NCI-H1105 treated with DMSO at 0.1 percent for 48 hours (cell line): ENCODE measurements at regions not wholly inside any gene's neighbourhood (a gene's known extent, or its start where the extent isn't known, plus 50 kb on each side); places are given as distances from the start of the nearest gene placed in this dataset.
A peak's percentile ranks its signal among the peaks of the same experiment; 100 is the strongest.

Experiments
- DNase-seq: peaks from one replicate; lab custom pipeline; 2025; lab: John Stamatoyannopoulos, UW

DNA sequence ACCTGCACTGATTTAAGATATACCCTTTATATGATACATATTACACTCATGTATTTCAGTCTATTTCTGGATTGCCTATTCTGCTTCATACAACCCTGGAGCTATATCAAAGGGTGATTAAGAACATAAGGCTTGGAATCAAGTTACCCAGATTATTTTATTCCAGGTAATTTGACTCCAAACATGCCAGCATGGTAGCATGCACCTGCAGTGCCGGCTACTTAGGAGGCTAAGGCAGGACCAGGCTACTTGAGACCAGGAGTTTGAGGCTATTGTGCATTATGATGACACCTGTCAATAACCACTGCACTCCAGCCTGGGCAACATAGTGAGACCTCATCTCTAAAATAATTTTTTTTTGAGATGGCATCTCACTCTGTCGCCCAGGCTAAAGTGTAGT is 50.4 kb upstream of the NEO1 start:
- no peak for DNase-seq

DNA sequence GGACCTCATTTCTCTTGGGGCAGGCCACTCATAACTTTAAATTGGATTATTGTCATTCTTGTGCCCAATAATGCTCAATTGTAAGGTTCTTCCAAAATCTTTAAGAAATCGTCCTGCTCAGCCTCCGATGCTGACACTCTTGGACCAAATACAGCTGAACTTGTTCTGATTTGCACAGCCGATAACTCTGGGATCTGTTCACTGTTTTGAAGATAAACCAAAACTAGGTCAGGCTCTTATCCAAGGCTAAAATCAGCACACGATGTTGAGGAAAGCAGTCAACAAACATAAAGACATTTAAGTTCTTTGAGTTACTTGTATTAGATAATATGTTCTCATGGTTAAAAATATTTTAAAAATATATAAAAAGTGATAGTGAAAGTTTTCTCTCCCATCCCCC is 52.0 kb upstream of the NEO1 start:
- DNase-seq = no peak

DNA sequence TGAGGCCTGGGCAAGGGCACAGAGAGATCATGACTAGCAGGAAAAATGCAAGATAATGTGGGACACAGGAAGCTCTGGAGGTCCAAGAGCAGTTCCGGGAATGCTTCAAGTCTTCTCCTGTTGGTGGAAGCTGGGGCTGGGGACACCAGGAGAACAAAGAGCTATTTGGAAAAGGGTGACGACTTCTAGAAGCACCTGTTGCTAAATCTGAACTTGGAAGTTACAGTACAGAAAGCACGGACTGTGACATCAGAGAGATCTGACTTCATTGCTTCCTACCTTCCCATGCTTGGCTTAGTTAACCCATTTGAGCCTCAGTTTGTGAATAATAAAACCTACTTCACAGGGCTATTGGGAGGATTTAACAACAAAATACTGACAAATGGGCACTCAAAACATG is 52.7 kb upstream of the NEO1 start:
- no peak for DNase-seq

DNA sequence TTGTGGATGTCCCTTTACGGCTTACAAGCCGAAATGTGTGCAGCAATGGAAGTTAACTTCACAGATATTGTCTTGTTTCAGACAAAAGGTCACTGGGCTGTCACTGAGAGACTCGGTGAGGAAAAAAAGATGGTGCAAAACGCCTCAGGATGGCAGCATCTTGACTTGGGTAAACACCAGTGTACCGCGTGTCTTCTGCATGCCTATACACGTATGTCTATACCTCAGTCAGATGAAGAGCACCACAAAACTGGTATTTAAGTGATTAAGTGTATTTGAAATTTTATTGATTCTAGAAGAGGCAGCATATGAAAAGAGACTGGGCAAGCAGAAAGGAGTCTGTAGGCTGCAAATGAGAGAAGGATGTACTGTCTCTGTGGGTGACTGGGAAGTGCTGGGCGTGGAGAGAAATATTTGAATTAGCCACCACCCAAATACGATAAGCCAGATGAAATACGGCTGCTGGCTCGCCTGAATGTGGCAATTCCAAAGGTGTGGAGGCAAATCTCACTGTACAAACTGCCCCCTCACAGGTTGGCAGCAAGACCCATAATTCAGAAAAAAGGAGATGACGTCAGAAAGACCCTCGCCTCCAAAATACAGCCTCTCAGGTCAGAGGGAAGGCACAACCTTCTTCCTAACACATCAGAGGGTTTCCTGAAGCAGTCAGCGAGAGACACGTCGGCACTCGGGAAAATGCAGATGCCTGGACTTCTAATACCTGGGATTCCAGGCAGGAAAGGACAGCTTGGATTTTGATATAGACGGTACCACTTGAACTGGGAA is 53.4 kb upstream of the NEO1 start:
- no peak for DNase-seq

DNA sequence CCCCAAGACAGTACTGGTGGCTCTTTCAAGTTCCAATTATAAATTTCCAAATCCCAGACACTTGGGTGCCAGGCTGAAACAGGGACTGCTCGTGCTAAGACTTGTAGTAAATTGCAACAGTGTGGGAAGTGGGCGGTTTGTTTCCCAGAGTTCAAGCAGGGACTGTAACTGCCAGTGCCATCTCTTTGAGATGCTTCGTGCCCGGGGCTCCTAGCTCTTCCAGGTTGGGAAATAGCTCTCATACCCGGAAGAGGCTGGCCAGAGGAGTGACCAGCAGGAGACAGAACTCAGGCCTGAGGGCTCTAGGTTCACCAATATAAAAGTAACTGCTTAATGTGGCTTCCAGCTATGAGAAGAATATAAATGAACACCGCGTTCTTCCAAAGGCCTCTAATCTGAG is 54.0 kb upstream of the NEO1 start:
- DNase-seq = no peak

DNA sequence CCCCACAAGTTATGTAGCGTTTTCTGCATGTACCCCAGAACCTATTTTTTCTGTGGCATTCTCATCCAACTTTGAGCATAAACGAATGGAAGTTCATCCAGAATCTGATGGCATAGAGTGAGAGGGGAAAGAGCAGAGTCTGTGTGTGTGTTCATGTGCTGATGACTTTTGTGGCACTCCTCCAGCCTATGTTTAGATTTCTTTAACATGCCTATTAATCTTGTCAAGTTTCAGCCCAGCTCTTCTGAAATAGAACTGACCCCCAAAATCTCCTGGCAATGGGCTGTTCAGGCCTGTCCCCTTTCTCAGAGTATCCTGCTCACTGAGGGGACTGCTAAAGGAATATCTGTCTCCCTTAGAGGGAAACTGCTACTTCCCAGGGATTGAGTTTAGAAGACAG is 56.4 kb upstream of the NEO1 start:
- DNase-seq = no peak

DNA sequence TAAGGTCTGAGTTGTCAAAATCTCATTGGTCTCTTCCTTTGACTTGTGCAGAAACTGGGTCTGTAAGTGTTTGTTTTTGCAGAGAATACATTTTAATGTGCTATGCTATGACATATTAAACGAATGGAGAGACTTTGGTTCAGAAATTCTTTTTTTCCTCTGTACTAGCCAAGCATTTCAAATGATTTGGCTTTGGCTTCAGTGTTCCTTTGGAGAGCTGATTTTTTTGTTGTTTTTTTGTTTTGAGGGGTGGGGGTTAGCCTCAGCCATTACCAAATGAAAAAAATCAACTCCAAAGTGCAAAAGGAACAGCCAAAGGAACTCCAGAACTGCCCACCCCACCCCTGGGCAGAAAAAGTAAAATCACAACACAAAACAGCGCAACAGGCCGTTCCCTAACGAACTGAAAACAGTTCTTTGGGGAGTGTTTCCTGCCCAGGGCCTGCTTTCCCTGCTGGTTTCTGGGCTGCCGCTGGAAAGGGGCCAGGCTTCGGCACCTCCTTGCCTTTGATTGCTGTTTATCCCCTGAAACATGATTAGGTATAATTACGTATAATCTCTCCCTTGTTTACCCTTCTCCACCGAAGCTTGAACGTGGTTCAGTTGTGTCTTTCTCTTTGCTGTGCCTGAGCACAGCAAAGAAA is 57.6 kb upstream of the NEO1 start:
- peak; percentile 97 for DNase-seq

DNA sequence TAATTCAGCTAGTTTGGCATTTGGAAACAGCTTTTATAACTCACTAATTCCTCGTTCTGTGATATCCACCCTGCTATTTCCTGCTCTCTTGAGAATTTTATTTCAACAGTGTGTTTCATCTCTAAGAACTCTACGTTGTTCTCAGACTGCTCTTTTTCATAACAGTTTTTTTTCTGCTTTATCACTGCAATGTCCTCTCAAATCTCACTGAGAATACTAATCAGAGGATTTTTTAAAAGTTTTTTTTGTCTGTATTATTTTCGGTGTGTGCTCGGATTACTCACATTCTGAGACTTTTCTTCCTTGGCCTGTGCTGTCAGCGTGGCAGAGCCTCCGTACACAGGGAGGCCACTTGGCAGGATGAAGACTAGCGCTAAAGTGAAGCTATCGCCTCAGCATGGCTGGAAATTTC is 59.4 kb upstream of the NEO1 start:
- no peak for DNase-seq

DNA sequence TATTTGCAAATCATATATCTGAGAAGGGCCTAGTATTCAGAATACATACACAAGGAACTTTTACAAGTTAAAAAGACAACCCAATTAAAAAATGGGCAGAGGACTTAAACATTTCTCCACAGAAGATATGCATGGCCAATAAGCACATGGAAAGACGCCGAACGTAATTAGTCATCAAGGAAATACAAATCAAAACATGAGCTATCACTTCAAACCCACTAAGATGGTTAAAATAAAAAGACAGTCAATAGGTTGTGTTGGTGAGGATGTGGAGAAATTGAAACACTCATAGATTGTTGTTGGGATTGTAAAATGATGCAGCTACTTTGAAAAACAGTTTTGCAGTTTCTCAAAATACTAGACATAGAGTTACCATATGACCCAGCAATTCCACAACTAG is 61.2 kb upstream of the NEO1 start:
- DNase-seq = no peak

DNA sequence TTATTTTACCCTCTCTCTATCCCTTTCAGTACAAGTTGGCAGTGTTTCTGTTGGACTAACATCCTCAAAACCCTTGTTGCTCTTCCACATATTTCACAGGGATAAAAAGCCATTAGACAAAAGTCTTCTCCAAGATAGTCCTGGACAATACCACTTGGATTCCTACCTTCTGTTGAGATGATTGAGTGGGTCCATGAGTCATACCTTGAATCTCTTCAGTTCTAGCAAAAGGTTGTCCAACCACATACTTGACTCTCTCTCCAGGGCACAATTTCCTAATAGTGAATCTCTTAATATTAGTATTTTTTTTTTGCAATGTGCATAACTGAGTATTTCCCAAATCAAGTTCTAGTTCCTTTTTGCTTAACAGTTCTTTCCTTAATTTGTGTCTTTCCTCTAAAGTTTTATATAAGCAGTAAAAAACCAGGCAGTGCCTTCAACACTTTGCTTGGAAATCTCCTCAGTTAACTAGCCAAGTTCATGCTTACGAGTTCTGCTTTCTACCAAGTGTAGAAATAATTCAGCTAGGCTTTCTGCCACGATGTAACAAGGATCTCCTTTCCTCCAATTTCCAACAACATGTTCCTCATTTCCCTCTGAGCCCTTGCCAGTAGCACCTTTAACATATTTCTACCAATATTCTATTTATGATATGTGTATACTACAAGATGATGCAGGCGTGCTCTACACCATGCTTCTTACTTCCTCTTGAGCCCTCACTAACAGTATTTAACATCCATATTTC is 68.3 kb upstream of the NEO1 start:
- no peak for DNase-seq

DNA sequence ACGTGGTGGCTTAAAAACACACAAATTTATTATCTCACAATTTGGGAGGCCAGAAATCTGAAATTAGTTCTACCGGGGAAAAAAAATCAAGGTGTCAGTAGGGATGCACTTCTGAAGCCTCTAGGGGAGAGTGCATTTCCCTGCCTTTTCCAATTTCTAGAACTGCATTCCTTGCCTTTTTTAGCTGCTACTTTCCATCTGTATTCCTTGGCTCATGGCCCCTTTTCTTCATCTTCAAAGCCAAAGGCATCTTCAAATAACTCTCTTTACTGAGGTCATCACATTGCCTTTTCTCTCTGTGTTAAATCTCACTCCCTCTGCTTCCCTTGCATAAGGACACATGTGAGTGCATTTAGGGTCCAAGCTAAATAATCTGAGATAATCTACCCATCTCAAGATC is 69.5 kb upstream of the NEO1 start:
- no peak for DNase-seq

DNA sequence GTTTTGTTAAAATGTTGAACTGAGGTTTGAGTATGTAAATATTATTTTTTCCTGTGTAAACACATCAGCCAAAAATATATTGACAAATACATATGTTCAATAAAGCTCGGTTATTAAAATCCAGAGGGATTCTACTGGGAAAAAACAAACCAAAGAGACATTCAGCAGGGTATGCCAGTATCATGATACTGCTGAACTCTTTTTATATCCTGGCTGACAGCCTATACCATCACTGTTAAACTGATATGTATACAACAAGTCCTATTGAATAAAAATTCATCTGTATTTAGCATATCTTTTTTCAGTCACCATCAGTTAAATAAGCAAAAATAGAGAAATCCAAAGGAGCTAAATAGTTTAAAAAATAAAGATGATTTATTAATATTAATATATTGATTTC is 71.6 kb upstream of the NEO1 start:
- no peak for DNase-seq

DNA sequence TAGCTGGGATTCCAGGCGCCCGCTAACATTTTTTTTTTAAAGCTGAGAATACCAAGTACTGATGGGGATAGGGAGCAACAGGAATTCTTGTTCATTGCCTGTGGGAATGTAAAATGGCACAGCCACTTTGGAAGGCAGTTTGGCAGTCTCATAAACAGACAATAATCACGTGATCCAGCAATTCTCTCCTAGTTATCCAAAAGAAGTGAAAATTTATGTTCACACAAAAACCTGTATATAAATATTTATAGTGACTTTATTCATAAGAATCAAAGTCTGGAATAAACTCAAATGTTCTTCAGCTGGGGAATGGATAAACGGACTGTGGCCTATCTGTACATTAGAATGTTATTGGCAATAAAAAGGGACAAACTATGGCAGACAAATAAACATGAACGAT is 72.5 kb upstream of the NEO1 start:
- no peak for DNase-seq

DNA sequence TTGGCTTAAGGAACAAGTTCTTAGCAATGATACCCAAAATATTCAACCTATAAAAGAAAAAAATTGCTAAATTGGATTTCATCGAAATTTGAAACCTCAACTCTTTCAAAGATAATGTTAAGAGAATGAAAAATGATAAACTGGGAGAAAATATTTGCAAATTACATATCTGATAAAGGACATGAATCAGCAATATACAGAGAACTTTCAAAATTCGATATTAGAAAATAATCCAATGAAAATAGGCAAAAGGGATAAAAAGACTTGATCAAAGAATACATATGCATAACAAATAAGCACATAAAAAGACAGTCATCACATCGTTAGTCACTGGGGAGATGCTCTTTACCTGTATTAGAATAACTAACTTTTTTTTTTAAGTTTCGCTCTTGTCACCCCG is 73.0 kb upstream of the NEO1 start:
- DNase-seq = no peak

DNA sequence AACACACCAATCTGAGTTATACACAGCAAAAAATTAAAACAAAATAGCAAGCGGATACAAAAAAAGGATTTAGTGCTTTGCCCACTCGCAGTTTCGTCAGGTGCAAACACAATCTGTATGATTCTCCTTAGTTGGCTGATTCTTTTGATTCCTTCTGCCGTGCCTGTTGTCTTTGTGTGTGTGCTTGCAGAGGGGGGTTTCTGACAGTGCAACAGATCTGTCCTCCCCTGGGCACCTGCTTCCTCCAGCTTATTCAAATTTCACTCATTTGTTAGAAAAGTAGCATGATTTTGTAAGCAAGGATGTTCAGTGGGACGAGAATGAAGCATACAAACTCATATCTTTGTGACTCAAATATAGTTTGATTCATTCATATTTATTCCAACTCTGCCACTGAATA is 74.0 kb upstream of the NEO1 start:
- DNase-seq = no peak

DNA sequence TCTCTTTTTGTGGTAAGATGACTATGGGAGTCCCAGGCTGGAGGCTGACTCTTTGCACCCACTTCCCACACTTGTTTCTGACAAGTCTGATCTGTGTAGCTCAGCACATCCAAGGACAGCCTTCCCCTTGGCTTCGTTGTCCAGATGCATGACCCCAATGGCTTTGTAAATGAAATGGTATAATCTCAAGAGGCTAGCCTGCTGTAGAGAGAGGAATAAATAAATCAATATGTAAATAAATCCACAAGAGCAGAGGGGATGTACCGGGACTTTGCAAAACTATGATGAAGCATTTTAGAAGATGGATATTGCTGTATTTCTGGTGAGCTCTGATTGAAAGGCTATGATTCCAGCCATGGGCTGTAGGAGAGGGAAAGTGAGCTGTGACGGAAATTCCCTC is 79.9 kb upstream of the NEO1 start:
- no peak for DNase-seq

DNA sequence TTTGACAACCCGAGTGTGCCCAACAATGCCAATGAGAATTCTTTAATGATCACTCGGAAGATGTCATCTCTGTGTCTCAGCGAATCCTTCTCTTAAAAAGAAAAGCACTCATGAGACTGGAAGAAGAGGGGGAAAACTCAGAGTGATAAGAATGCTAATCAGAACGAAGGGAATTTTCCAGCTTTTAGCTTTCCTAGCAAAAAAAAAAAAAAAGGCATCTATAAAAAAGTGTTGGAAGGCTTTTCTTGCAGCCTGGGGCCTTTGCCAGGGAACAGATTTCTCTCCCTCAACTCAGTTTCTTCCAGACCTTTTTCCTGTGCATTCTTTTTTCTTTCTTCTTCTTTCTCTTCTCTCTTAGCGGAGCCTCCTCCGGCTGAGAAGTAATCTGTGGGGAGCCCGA is 80.5 kb upstream of the NEO1 start:
- DNase-seq = no peak

DNA sequence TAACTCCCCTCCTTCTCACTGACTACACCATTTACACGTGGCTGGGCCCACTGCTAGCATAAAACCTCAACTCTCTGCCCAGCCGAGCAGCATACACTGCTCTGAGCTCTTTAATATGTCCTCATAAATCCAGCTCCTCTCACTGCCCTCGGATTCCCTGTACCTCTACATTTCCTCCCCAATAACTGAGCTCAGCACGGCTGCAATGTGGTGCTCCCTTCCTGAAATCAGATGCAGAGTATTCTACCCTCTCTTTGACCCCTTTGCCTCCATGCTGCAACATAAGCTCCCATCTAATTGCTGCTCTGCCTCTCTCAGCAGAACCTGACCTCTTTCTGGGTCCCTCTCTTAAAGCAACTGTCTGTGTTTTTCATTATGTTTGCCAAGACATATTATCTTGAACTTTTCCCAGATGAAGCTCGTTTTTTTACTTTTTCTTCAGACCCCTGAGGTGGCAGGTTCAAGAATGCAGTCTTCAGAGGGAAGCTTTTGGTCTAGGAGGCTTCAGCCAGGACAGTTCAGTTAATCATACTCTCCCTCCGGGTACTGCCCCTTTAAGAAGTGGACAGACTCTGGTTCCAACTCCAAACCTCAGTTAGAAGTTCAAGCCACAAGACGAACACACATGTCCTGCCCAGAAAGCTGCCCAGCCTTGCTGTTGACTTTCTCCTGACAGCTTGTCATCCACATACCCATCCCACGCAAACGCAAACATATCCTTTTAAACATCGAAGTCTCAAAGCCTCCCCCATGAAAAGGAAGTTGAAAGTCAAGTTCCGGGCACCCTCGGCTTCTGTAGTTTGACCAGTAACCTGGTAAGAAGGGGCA is 81.1 kb upstream of the NEO1 start:
- DNase-seq = no peak

DNA sequence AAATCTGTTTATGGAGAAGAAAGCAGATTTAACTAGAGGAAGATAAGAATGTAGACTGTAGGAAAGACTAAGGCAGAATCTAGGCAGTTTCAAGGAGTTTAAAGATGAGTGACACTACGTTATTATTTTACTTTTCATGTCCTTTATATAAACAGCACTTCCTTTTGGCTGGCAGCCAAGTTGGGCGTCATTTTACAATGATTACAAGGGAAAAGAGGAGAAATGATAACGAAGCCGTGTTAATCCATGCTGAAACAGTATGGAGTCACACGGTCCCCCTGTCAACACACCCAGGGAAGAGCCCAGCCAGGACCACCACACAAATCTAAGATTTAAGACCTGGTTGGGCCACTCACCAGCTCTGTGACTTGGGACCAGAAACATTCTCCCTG is 83.7 kb upstream of the NEO1 start:
- DNase-seq = peak; percentile 20

DNA sequence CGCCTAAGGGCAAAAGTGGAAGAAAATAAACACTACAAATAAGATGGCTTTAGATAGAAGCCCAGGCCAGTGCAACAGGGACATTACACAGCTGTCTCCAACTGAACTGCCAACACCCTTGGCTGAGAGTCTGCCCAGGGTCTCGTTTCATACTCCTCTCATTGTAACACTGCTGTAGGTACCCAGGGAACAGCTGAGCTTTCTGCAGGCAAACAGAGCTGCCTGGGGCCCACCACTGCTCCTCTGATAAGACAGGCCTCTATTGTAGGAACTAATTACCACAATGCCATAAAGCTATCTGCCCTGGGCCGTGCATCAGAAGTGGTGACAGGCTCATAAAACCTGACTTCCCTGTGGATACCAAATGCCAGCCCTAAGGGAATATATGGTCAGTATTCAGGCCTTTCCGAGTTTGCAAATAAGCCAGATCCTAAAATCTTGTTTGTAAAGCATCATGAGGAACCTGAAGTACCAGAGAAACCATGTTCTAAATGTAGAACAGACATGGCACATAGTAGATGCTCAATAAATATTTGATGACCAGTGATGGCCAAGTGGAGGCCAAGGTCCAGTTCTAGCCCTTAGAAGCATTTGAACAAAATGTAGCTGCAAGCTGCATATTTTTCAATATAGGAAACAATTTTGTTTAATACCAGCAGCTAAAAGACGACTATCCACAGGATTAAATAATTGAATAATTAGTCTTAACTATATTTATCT is 84.3 kb upstream of the NEO1 start:
- DNase-seq = no peak

DNA sequence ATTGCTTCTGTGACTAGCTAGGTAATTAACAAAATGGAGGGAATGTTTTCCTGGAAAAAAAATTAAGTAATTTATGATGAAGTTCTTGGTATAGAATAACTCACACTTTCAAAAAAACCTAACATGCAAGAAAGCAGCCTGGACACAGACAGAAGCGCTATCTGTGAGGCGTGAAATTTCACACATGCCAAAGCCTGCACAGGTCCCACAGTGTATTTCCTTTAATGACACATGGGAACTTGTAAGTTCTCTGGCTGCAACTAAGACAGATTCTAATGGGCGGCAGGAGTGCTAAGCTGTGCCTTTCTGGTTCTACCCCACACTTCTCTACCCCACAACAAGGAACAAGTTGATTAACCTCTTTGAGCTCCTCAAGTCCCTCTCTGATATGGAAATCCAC is 84.9 kb upstream of the NEO1 start:
- DNase-seq = no peak

DNA sequence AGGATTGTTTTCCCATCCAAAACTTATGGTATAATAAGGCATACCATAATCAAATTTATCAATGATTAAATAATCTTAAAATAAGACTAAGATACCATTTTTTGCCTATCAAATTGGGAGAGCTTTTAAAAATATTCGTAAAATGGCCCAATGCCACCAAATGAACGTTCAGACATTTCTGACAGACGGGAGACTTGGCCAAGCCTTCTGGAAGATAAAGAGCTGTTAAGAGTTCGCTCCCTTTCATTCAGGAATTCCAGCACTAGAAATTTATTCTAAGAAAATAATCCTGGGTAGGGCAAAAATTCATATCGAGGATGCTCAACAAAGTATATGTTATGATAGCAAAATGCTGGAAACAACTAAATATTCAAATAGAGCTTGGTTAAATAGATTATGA is 85.6 kb upstream of the NEO1 start:
- DNase-seq = no peak
